ENCODE measurements at regions not wholly inside any gene's neighbourhood (a gene's known extent, or its start where the extent isn't known, plus 50 kb on each side); places are given as distances from the start of the nearest gene placed in this dataset.
"Not testable (repeated sequence)": the region's sequence is repeated elsewhere in the genome, so short reads cannot be mapped to it uniquely, and the experiment has no call there.

- peaks cover 1% of the 10 kb centered on the region; the same call in 1 of the 2 replicates for H3K27me3 Mint-ChIP-seq (ENCODE audit: insufficient read depth)
- DNase-seq, result no peak
- no peaks in the 10 kb centered on the region; the same call in none of the 2 replicates for H3K9me3 Mint-ChIP-seq
- H3K4me1 Mint-ChIP-seq (ENCODE audit: low read depth), result no peaks in the 10 kb centered on the region
- TF ChIP-seq CTCF (IDR thresholded peaks at IDR 0.05), result no peak
- no peaks in the 10 kb centered on the region for H3K36me3 Mint-ChIP-seq (ENCODE audit: low read depth)
- no peak overlapping the region for H3K27ac Mint-ChIP-seq
- no peak overlapping the region for H3K4me3 Mint-ChIP-seq
Observed at GRCh38 chr12:90801776-90802175, 153.2 kb downstream of the CCER1 start.

- no peak for DNase-seq
- TF ChIP-seq CTCF (IDR thresholded peaks at IDR 0.05), result no peak
- Mint-ChIP-seq H3K27me3 (ENCODE audit: insufficient read depth) (peaks cover 1% of the 10 kb centered on the region; the same call in 1 of the 2 replicates), H3K36me3 (ENCODE audit: low read depth) (no peaks in the 10 kb centered on the region), H3K4me1 (ENCODE audit: low read depth) (no peaks in the 10 kb centered on the region), H3K27ac (no peak overlapping the region), H3K9me3 (peaks cover 28% of the 10 kb centered on the region; the same call in 1 of the 2 replicates), H3K4me3 (no peak overlapping the region)
Observed at GRCh38 chr12:90794212-90794611, 160.8 kb downstream of the CCER1 start.

- not testable (repeated sequence) for H3K36me3 Mint-ChIP-seq (ENCODE audit: low read depth); H3K4me1 Mint-ChIP-seq (ENCODE audit: low read depth); H3K4me3 Mint-ChIP-seq; DNase-seq; H3K27ac Mint-ChIP-seq; H3K27me3 Mint-ChIP-seq (ENCODE audit: insufficient read depth)
- H3K9me3 Mint-ChIP-seq, result peaks cover 28% of the 10 kb centered on the region; the same call in 1 of the 2 replicates
Observed at GRCh38 chr12:90792718-90793117, 162.3 kb downstream of the CCER1 start.

- peaks cover 28% of the 10 kb centered on the region; the same call in 1 of the 2 replicates for H3K9me3 Mint-ChIP-seq
- no peak for DNase-seq
- no peak for TF ChIP-seq CTCF (IDR thresholded peaks at IDR 0.05)
- H3K4me3 Mint-ChIP-seq, result no peak overlapping the region
- H3K4me1 Mint-ChIP-seq (ENCODE audit: low read depth), result no peaks in the 10 kb centered on the region
- no peak overlapping the region for H3K27ac Mint-ChIP-seq
- no peaks in the 10 kb centered on the region for H3K36me3 Mint-ChIP-seq (ENCODE audit: low read depth)
- H3K27me3 Mint-ChIP-seq (ENCODE audit: insufficient read depth), result no peaks in the 10 kb centered on the region
Observed at GRCh38 chr12:90791445-90791844, 163.5 kb downstream of the CCER1 start.

- no peaks in the 10 kb centered on the region for H3K36me3 Mint-ChIP-seq (ENCODE audit: low read depth)
- no peak for TF ChIP-seq CTCF (IDR thresholded peaks at IDR 0.05)
- no peak overlapping the region for H3K4me3 Mint-ChIP-seq
- no peaks in the 10 kb centered on the region for H3K4me1 Mint-ChIP-seq (ENCODE audit: low read depth)
- H3K27me3 Mint-ChIP-seq (ENCODE audit: insufficient read depth), result no peaks in the 10 kb centered on the region
- H3K27ac Mint-ChIP-seq, result no peak overlapping the region
- H3K9me3 Mint-ChIP-seq, result peaks cover 34% of the 10 kb centered on the region
- no peak for DNase-seq
Observed at GRCh38 chr12:90790747-90791146, 164.2 kb downstream of the CCER1 start.

GRCh38 chr12:90773491-90773890 is 181.5 kb downstream of the CCER1 start:
- TF ChIP-seq CTCF (IDR thresholded peaks at IDR 0.05), result no peak
- H3K36me3 Mint-ChIP-seq (ENCODE audit: low read depth), result no peaks in the 10 kb centered on the region
- no peaks in the 10 kb centered on the region for H3K4me1 Mint-ChIP-seq (ENCODE audit: low read depth)
- H3K27me3 Mint-ChIP-seq (ENCODE audit: insufficient read depth), result no peaks in the 10 kb centered on the region
- no peak for DNase-seq
- H3K4me3 Mint-ChIP-seq, result no peak overlapping the region
- peaks cover 30% of the 10 kb centered on the region for H3K9me3 Mint-ChIP-seq
- H3K27ac Mint-ChIP-seq, result no peak overlapping the region
